Panc1 (cell line): ENCODE measurements at regions not wholly inside any gene's neighbourhood (a gene's known extent, or its start where the extent isn't known, plus 50 kb on each side); places are given as distances from the start of the nearest gene placed in this dataset.

ENCODE experiments used
- ATAC-seq: fragments of 200-7000 bp; cut with Tn5 transposase; 2 replicates; pipeline ENCODE4 v1.9.1; 2020; ENCODE audit warnings: mild to moderate bottlenecking, moderate library complexity
- BruUV-seq: library from RNA; stranded (reverse); fragments of 400-500 nt; replicated peaks from 2 replicates; lab custom pipeline; 2021; lab: Mats Ljungman, UMichigan
- CTCF ChIA-PET: fragments of 300-600 bp; sonication (Branson Sonifier 250); formaldehyde crosslinking; loops from one replicate; lab custom pipeline; 2022; ENCODE audit warnings: antibody characterized with exemption; lab: Charles Lee
- POLR2A ChIA-PET: fragments of 300-600 bp; sonication (Branson Sonifier 250); formaldehyde crosslinking; loops from one replicate; lab custom pipeline; 2022; ENCODE audit warnings: antibody characterized with exemption; lab: Charles Lee
- DNase-seq: peaks from one replicate; pipeline ENCODE4 v3.0.0-alpha.2; 2010; ENCODE audit warnings: low read depth, low spot score
- H3K27ac ChIP-seq: 2 replicates; pipeline ENCODE4 v1.5.1; 2011; ENCODE audit warnings: mild to moderate bottlenecking, low read length, inconsistent platforms
- H3K27me3 ChIP-seq: fragments of 200-500 bp; sonication (Bioruptor generic); 2 replicates; pipeline ENCODE4 v1.6.0; 2014; ENCODE audit warnings: low read length, inconsistent platforms; ENCODE audit not compliant: control insufficient read depth, insufficient read depth
- H3K36me3 ChIP-seq: fragments of 200-500 bp; sonication (Bioruptor generic); 2 replicates; pipeline ENCODE4 v1.5.1; 2014; ENCODE audit warnings: inconsistent platforms, mild to moderate bottlenecking, low read length, moderate library complexity; ENCODE audit not compliant: control insufficient read depth, insufficient read depth
- H3K4me1 ChIP-seq: 2 replicates; pipeline ENCODE4 v1.5.1; 2011; ENCODE audit warnings: inconsistent platforms, mild to moderate bottlenecking, low read length, moderate library complexity; ENCODE audit not compliant: control insufficient read depth, insufficient read depth
- H3K4me3 ChIP-seq, 2 experiments: 2 replicates each; pipeline ENCODE4 v1.5.1; 2011 to 2012; ENCODE audit warnings: low read depth in 2 of 2, low read length in 2 of 2, mild to moderate bottlenecking in 2 of 2, inconsistent platforms in 1 of 2, moderate library complexity in 1 of 2
- H3K9me3 ChIP-seq: fragments of 200-500 bp; sonication (Bioruptor generic); 2 replicates; pipeline ENCODE4 v1.5.1; 2014; ENCODE audit warnings: low read depth, mild to moderate bottlenecking, inconsistent platforms, low read length, moderate library complexity; ENCODE audit not compliant: control insufficient read depth, insufficient read depth
- CTCF ChIP-seq: fragments of 450-650 bp; IDR thresholded peaks from 2 replicates; pipeline ENCODE4 v1.5.1; 2017; ENCODE audit warnings: mild to moderate bottlenecking
- POLR2AphosphoS5 ChIP-seq: IDR thresholded peaks from 2 replicates; pipeline ENCODE4 v1.6.1; 2012; ENCODE audit warnings: mild to moderate bottlenecking, low read depth, low read length, moderate library complexity
- REST ChIP-seq, 2 experiments: IDR thresholded peaks; 2 replicates each; pipeline ENCODE4 v1.6.1; 2011 to 2012; ENCODE audit warnings: low read depth in 2 of 2, control low read depth in 1 of 2, low read length in 1 of 2, mild to moderate bottlenecking in 1 of 2, moderate library complexity in 1 of 2; ENCODE audit not compliant: insufficient read depth in 1 of 2
- SIN3A ChIP-seq: IDR thresholded peaks from 2 replicates; pipeline ENCODE4 v1.6.1; 2012; ENCODE audit warnings: low read depth, mild to moderate bottlenecking, low read length, moderate library complexity, borderline replicate concordance; ENCODE audit not compliant: insufficient read depth
- TCF7L2 ChIP-seq: IDR thresholded peaks from 2 replicates; pipeline ENCODE4 v1.6.1; 2011; ENCODE audit warnings: mild to moderate bottlenecking, low read depth, low read length, inconsistent platforms
- in situ Hi-C: cut with HindIII; loops from 2 replicates; pipeline ENCODE4 v1.10.0; 2016; ENCODE audit warnings: low sequenced_read_pairs, low pct_unique_long_range_greater_than_20kb
- intact Hi-C: fragments of 100-400 bp; cut with micrococcal nuclease; formaldehyde crosslinking; loops from one replicate; pipeline ENCODE4 v1.10.0; 2022; ENCODE audit not compliant: unreplicated experiment

GRCh38 chr4:36492041-36492440 is 210.6 kb downstream of the DTHD1 start:
- intact Hi-C loops = no loop called here

GRCh38 chr4:36492590-36492989 is 211.2 kb downstream of the DTHD1 start:
- H3K4me1 ChIP-seq = no peaks in the 10 kb centered on the region
- intact Hi-C loops (no loop called here), in situ Hi-C loops (no loop called here)
- no peak overlapping the region for H3K4me3 ChIP-seq
- ATAC-seq = no peak
- H3K27ac ChIP-seq = no peak overlapping the region
- no peaks in the 10 kb centered on the region for H3K27me3 ChIP-seq
- H3K9me3 ChIP-seq = no peaks in the 10 kb centered on the region
- no peaks in the 10 kb centered on the region for H3K36me3 ChIP-seq
- no TSS peak for BruUV-seq
- ChIA-PET CTCF (no interaction called here), POLR2A (no interaction called here)
- no peak for TF ChIP-seq SIN3A
- no peak for TF ChIP-seq CTCF
- TF ChIP-seq POLR2AphosphoS5 = no peak
- TF ChIP-seq TCF7L2 = no peak
- no peak for TF ChIP-seq REST (IDR thresholded peaks at IDR 0.05; ENCODE audit: insufficient read depth in 1 of 2, low read depth in 2 of 2, low read length in 1 of 2)
- no peak for DNase-seq

More at GRCh38 chr4:36492041-36492440, 210.6 kb downstream of the DTHD1 start:
- no peak for DNase-seq
- Histone ChIP-seq H3K4me3 (no peak overlapping the region), H3K4me1 (no peaks in the 10 kb centered on the region), H3K36me3 (no peaks in the 10 kb centered on the region), H3K9me3 (no peaks in the 10 kb centered on the region), H3K27me3 (no peaks in the 10 kb centered on the region), H3K27ac (no peak overlapping the region)
- no peak for ATAC-seq
- ChIA-PET CTCF (no interaction called here), POLR2A (no interaction called here)
- in situ Hi-C loops = no loop called here
- no peak for TF ChIP-seq CTCF
- no TSS peak for BruUV-seq

- Histone ChIP-seq H3K4me1 (no peaks in the 10 kb centered on the region), H3K4me3 (no peak overlapping the region), H3K27ac (no peak overlapping the region), H3K9me3 (no peaks in the 10 kb centered on the region), H3K36me3 (no peaks in the 10 kb centered on the region), H3K27me3 (no peaks in the 10 kb centered on the region)
- no peak for TF ChIP-seq POLR2AphosphoS5
- TF ChIP-seq CTCF = no peak
- DNase-seq (no peak), ATAC-seq (no peak)
- ChIA-PET POLR2A (no interaction called here), CTCF (no interaction called here)
- no TSS peak for BruUV-seq
- in situ Hi-C loops (no loop called here), intact Hi-C loops (no loop called here)
These were observed 211.8 kb downstream of the DTHD1 start for GRCh38 chr4:36493251-36493650.
